ENCODE measurements at regions not wholly inside any gene's neighbourhood (a gene's known extent, or its start where the extent isn't known, plus 50 kb on each side); places are given as distances from the start of the nearest gene placed in this dataset.

GRCh38 chr12:63292471-63293221 lies 141.6 kb upstream of the AVPR1A start:
- no peak overlapping the region for H3K4me3 ChIP-seq
- no peak overlapping the region for H3K27ac ChIP-seq

GRCh38 chr12:63276537-63277365 lies 125.8 kb upstream of the AVPR1A start:
- Histone ChIP-seq H3K4me3 (no peak overlapping the region), H3K27ac (no peak overlapping the region)

GRCh38 chr12:63266988-63267387 lies 116.0 kb upstream of the AVPR1A start:
- H3K4me3 ChIP-seq, result no peak overlapping the region
- no peak overlapping the region for H3K27ac ChIP-seq

GRCh38 chr12:63264629-63265028 lies 113.6 kb upstream of the AVPR1A start:
- Histone ChIP-seq H3K27ac (no peak overlapping the region), H3K4me3 (no peak overlapping the region)

GRCh38 chr12:63250486-63250885 lies 99.5 kb upstream of the AVPR1A start:
- Histone ChIP-seq H3K27ac (no peak overlapping the region), H3K4me3 (no peak overlapping the region)

- H3K4me3 ChIP-seq, result no peak overlapping the region
- no peak overlapping the region for H3K27ac ChIP-seq
Observed at GRCh38 chr12:63238892-63239291, 87.9 kb upstream of the AVPR1A start.

GRCh38 chr12:63232896-63233295 lies 81.9 kb upstream of the AVPR1A start:
- H3K4me3 ChIP-seq, result no peak overlapping the region
- no peak overlapping the region for H3K27ac ChIP-seq

- H3K27ac ChIP-seq, result no peak overlapping the region
- no peak overlapping the region for H3K4me3 ChIP-seq
Observed at GRCh38 chr12:63228853-63229252, 77.9 kb upstream of the AVPR1A start.

- H3K4me3 ChIP-seq, result no peak overlapping the region
- H3K27ac ChIP-seq, result no peak overlapping the region
Observed at GRCh38 chr12:63226792-63227463, 75.9 kb upstream of the AVPR1A start.

GRCh38 chr12:63224396-63224795 lies 73.4 kb upstream of the AVPR1A start:
- Histone ChIP-seq H3K27ac (no peak overlapping the region), H3K4me3 (no peak overlapping the region)

- Histone ChIP-seq H3K27ac (no peak overlapping the region), H3K4me3 (no peak overlapping the region)
Observed at GRCh38 chr12:63223128-63223527, 72.1 kb upstream of the AVPR1A start.

GRCh38 chr12:63222582-63222981 lies 71.6 kb upstream of the AVPR1A start:
- H3K4me3 ChIP-seq, result no peak overlapping the region
- no peak overlapping the region for H3K27ac ChIP-seq

- H3K27ac ChIP-seq, result no peak overlapping the region
- H3K4me3 ChIP-seq, result no peak overlapping the region
Observed at GRCh38 chr12:63220921-63221320, 69.9 kb upstream of the AVPR1A start.

GRCh38 chr12:63212316-63212715 lies 61.3 kb upstream of the AVPR1A start:
- Histone ChIP-seq H3K4me3 (no peak overlapping the region), H3K27ac (no peak overlapping the region)

- no peak overlapping the region for H3K4me3 ChIP-seq
- H3K27ac ChIP-seq, result no peak overlapping the region
Observed at GRCh38 chr12:63208956-63209355, 58.0 kb upstream of the AVPR1A start.

GRCh38 chr12:63206909-63207308 lies 55.9 kb upstream of the AVPR1A start:
- Histone ChIP-seq H3K4me3 (no peak overlapping the region), H3K27ac (no peak overlapping the region)

GRCh38 chr12:63206494-63206893 lies 55.5 kb upstream of the AVPR1A start:
- Histone ChIP-seq H3K27ac (no peak overlapping the region), H3K4me3 (no peak overlapping the region)
